ENCODE measurements at regions not wholly inside any gene's neighbourhood (a gene's known extent, or its start where the extent isn't known, plus 50 kb on each side); places are given as distances from the start of the nearest gene placed in this dataset.

DNA sequence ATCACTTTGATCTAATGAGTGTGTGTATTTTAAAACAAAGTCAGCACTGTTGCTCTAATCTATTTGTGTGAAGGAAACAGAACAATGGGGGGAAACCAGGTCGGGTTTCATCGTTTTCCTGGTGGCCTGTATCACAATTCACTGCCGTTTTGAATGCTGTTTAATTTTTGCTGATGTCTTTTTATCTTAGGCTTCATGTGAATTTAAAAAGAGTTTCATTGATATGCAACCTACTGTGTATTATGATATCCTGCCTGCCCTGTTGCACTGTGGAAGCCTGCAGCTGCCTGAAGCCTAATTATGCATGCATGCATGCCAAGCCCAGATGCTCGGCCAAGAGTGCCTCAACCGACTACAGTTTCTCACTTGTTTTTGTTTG, 307.5 kb downstream of the ZNF608 start:
- no peaks in the 10 kb centered on the region for H3K27me3 ChIP-seq (ENCODE audit: control insufficient read depth, insufficient read depth, low read length)
- DNase-seq (ENCODE audit: low read depth): no peak
- no peak overlapping the region for H3K4me3 ChIP-seq (ENCODE audit: low read depth, low read length)
- no peaks in the 10 kb centered on the region for H3K36me3 ChIP-seq (ENCODE audit: control insufficient read depth, insufficient read depth, low read length)
- TF ChIP-seq, protein P1, sequence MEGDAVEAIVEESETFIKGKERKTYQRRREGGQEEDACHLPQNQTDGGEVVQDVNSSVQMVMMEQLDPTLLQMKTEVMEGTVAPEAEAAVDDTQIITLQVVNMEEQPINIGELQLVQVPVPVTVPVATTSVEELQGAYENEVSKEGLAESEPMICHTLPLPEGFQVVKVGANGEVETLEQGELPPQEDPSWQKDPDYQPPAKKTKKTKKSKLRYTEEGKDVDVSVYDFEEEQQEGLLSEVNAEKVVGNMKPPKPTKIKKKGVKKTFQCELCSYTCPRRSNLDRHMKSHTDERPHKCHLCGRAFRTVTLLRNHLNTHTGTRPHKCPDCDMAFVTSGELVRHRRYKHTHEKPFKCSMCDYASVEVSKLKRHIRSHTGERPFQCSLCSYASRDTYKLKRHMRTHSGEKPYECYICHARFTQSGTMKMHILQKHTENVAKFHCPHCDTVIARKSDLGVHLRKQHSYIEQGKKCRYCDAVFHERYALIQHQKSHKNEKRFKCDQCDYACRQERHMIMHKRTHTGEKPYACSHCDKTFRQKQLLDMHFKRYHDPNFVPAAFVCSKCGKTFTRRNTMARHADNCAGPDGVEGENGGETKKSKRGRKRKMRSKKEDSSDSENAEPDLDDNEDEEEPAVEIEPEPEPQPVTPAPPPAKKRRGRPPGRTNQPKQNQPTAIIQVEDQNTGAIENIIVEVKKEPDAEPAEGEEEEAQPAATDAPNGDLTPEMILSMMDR (IDR thresholded peaks at IDR 0.05; ENCODE audit: insufficient read depth, low read depth, low read length): no peak
- CTCF ChIA-PET: no interaction called here
- POLR2A ChIA-PET: no interaction called here

- Histone ChIP-seq H3K27me3 (ENCODE audit: control insufficient read depth, insufficient read depth, low read length) (no peaks in the 10 kb centered on the region), H3K36me3 (ENCODE audit: control insufficient read depth, insufficient read depth, low read length) (no peaks in the 10 kb centered on the region), H3K4me3 (ENCODE audit: low read depth, low read length) (no peak overlapping the region)
- TF ChIP-seq, protein P1 (IDR thresholded peaks at IDR 0.05; ENCODE audit: insufficient read depth, low read depth, low read length): no peak
- ChIA-PET CTCF (no interaction called here), POLR2A (no interaction called here)
- DNase-seq (ENCODE audit: low read depth): no peak
Observed at GRCh38 chr5:124438026-124438902, 308.2 kb downstream of the ZNF608 start.

DNA sequence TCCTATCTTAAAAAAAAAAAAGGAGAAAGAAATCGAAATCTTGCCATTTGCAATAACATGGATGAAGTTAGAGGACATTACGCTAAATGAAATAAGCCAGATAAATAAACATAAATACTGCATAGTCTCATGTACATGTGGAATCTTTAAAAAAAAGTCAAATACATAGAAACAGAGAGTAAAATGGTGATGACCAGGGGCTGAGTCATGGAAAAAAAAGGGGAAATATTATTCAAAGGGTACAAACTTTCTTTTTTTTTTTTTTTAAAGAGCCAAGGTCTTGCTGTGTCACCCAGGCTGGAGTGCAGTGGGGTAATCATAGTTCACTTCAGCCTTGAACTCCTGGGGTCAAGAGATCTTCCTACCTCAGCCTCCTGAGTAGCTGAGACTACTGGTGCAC, 310.1 kb downstream of the ZNF608 start:
- H3K36me3 ChIP-seq (ENCODE audit: control insufficient read depth, insufficient read depth, low read length): no peaks in the 10 kb centered on the region
- no peak overlapping the region for H3K4me3 ChIP-seq (ENCODE audit: low read depth, low read length)
- CTCF ChIA-PET: no interaction called here
- no peak for DNase-seq (ENCODE audit: low read depth)
- TF ChIP-seq, protein P1 (IDR thresholded peaks at IDR 0.05; ENCODE audit: insufficient read depth, low read depth, low read length): no peak
- H3K27me3 ChIP-seq (ENCODE audit: control insufficient read depth, insufficient read depth, low read length): no peaks in the 10 kb centered on the region
- POLR2A ChIA-PET: no interaction called here

DNA sequence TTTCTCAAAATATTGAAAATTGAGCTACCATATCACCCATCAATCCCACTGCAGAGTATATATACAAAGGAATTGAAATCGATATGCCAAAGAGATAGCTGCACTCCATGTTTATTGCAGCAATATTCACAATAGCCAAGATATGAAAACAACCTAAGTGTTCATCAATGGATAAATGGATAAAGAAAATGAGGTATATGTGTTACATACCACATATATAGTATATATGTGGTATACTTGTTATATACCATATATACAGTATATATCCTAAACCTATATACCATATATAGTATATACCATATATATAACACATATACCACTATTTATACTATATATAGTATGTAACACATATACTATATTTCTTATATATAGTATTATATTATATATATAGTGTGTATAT, 313.3 kb downstream of the ZNF608 start:
- TF ChIP-seq, protein P1 (IDR thresholded peaks at IDR 0.05; ENCODE audit: insufficient read depth, low read depth, low read length): no peak
- ChIA-PET POLR2A (no interaction called here), CTCF (no interaction called here)
- DNase-seq (ENCODE audit: low read depth): no peak
- H3K27me3 ChIP-seq (ENCODE audit: control insufficient read depth, insufficient read depth, low read length): no peaks in the 10 kb centered on the region; the same call in 1 of the 2 replicates
- no peak overlapping the region for H3K4me3 ChIP-seq (ENCODE audit: low read depth, low read length)
- H3K36me3 ChIP-seq (ENCODE audit: control insufficient read depth, insufficient read depth, low read length): no peaks in the 10 kb centered on the region

DNA sequence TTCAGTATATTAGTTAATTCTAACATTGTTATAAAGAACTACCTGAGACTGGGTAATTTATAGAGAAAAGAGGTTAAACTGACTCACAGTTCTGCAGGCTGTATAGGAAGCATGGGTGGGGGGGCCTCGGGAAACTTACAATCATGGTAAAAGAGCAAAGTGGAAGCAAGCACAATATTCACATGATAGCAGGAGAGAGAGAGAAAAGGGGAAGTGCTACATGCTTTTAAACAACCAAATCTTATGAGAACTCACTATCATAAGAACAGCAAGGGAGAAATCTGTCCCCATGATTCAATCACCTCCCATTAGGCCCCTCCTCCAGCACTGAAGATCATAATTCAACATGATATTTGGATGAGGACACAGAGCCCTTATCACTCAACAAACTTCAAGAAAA, 324.9 kb downstream of the ZNF608 start:
- Histone ChIP-seq H3K27me3 (ENCODE audit: control insufficient read depth, insufficient read depth, low read length) (no peaks in the 10 kb centered on the region), H3K36me3 (ENCODE audit: control insufficient read depth, insufficient read depth, low read length) (no peaks in the 10 kb centered on the region), H3K4me3 (ENCODE audit: low read depth, low read length) (no peak overlapping the region)
- POLR2A ChIA-PET: no interaction called here
- no peak for DNase-seq (ENCODE audit: low read depth)
- TF ChIP-seq, protein P1 (IDR thresholded peaks at IDR 0.05; ENCODE audit: insufficient read depth, low read depth, low read length): no peak
- CTCF ChIA-PET: no interaction called here
